Stimulated activated CD4-positive, alpha-beta T cell treated with anti-CD3 and anti-CD28 coated beads, Interleukin-2, amount 100 ng/mL, for 4 hours (primary cell): ENCODE measurements at regions not wholly inside any gene's neighbourhood (a gene's known extent, or its start where the extent isn't known, plus 50 kb on each side); places are given as distances from the start of the nearest gene placed in this dataset.
"Not testable (repeated sequence)": the region's sequence is repeated elsewhere in the genome, so short reads cannot be mapped to it uniquely, and the experiment has no call there.

Experiments used
- DNase-seq: peaks from one replicate; pipeline ENCODE4 v3.0.0-alpha.2; 2020; ENCODE audit warnings: low read depth

- DNase-seq: no peak
Observed at GRCh38 chr9:18032636-18033035, 441.3 kb upstream of the ADAMTSL1 start.

GRCh38 chr9:18036422-18037187 is 437.3 kb upstream of the ADAMTSL1 start:
- DNase-seq: no peak

DNA sequence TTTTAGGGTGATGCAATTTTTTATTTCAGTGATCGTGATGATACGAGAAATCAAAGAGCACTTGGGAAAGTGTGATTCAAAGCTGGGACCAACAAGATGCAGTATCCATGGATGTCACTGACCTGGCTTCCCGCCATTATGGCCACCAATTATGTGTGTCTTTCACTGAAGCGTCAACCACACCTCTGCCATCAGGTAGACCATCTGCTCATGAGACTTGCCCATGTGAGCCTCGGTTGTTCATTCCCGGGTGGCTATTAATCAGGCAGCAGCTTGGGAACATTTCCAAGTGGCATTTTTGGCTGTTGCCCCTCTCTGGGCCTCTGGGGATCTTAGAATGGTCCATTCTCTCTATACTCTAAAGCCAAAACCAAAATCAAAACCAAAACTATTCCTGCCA is 436.0 kb upstream of the ADAMTSL1 start:
- DNase-seq: no peak

DNA sequence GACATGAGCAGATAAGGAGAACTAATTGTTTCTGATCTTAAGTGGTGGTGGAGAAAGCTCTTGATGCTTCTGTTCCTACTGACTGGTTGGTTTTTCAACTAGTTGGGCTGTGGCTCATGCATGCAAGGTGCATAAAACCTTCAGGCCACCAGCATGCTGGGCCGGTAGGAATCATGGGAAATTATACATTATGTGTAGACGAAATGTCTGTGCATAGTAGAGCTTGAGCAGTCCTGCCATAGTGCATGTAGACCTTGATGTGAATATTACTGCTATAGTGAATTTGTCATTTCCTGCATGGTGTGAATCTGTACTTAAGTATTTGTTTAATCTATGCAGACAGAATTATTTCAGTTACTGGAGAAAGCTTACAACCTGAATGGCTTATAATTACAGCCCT is 433.6 kb upstream of the ADAMTSL1 start:
- no peak for DNase-seq

GRCh38 chr9:18043978-18044377 is 430.0 kb upstream of the ADAMTSL1 start:
- DNase-seq: no peak

- no peak for DNase-seq
Observed at GRCh38 chr9:18045326-18045725, 428.6 kb upstream of the ADAMTSL1 start.

DNA sequence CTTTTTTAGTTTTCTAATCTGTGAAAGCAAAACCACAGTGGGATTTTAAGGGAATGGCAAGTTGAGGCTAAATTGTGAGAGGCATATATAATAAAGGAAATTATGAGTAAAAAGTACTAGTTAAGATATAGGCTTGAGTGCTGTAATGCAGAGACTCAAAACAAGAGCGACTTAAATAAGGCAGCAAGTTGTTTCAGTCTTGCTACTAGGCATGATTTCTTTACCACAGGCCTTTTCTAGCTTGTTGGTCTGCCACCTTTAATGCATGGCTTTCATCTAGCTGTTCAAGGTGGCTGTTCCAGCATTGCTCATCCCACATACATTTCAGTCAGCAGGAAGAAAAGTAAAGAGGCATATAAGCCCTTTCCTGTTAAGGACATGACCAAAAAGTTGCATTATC is 427.9 kb upstream of the ADAMTSL1 start:
- DNase-seq: no peak

GRCh38 chr9:18051638-18052037 is 422.3 kb upstream of the ADAMTSL1 start:
- DNase-seq: no peak

DNA sequence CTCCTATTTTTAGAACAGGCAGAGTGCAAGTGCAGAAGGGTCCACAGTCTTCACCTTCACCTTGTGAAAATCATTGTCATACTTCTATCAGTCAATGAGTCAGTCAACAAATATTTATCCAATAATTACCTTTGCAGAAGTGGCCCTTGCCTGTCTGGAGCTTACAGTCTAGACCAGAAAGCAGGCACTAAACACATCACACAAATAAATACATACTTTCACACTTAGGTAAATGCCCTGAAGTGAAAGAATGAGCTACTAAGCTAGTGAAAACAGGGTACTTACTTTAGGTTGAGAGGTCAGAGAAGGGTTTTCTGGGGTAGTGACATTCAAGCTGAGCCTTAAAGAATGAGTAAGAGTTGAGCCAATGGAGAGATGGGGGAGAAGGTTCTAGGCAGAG is 421.9 kb upstream of the ADAMTSL1 start:
- DNase-seq: no peak

DNA sequence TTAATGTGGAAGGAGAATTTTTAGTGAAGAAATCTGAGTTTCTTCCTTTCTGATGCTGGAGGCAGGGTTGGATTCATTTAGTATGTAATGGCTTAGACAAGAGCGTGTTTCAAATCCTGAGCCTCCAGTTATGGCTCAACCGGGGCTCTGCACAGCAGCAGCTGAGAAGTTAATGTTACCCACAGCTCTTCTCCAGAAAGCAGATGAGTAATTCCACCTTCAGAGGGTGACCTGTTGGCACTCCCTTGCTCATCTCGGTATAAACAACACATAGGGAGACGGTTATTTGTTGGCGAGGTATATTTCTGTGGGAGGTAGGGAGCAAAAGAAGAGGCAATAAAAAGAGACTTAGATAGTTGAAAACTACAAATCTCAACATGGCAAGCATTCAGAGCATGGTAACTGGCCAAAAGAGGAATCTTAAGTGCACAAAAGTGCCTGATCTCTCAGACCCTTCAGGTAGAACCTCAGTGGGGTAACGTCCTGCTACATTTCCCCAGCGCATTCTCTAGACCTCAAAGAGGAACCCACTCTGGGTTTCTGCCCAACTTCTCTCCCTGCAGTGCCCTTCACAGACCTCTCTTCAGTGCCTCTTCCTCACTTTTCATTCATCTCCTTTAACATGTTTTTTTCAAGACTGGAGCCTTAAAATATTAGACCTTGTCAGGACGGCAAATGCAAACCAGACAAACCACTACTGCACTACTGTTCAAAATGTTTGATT is 417.5 kb upstream of the ADAMTSL1 start:
- no peak for DNase-seq

- DNase-seq: no peak
Observed at GRCh38 chr9:18056993-18057369, 417.0 kb upstream of the ADAMTSL1 start.

DNA sequence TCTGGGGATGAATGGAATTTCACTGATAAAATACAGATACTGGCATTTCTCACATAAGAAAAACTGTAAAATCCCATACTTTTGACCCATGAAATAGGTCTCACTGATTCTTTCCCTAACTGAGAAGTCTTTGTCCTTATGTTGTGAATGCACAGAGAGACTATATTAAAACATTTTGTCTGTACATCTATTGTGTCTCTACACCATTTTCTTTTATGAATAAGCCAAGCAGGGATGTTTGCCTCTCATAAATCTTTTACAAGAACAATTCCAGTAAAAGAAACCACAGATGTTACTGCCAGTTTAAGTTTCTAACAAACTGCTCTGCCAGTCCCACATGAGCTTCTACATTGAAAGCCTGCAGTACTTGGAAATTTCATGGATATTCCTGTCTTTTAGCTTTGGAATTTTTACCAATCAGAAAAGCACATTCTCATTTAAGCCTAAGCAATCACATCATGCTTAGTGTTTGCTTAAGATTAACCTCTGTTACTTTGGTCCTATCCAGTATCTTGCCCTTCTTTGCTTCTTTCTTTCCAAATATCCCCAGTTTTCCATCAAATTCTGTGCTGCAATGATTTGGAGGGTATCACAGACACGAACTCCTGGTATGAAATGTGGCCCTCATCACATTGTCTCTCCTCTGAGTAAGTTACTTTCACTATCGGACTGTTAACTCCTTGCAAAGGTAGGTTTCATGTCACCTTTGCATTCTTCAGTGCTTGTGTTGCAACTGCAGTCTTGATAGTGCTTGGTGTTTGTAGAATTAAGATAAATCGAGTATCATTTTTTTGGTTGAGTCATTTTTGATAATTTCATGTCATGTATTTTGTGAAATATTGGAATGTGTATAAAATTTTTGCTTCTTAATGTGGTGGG is 415.1 kb upstream of the ADAMTSL1 start:
- DNase-seq: no peak

- no peak for DNase-seq
Observed at GRCh38 chr9:18059447-18059846, 414.5 kb upstream of the ADAMTSL1 start.

DNA sequence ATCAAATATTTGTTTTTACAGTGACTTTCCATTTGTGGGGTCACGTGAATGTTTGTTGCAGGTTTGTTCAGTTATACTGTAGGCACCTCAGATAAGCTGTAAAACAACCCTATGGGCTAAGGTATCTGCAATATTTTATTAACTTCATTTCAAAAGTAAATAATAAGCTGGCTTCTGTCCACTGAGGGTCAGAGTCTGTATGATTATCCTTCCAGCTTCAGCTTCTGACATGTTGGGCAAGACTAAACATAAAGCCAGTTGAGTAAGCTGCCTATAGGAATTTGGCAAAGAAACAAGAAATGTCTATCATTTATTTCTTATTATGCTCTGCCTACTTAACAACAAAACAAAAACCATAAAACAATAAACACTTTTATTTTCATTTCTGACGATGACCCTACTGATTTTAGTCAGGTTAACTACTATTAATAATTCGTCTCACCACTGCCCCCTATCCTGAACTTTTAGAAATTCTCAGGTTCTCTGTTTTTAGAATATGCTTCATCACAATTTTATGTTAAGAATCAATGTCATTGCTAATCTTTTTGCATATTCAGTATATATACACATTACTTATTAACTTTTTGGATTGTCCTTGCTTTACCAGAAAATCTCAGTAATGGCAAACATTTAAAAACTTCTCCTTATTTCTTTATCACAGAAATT is 413.6 kb upstream of the ADAMTSL1 start:
- no peak for DNase-seq

DNA sequence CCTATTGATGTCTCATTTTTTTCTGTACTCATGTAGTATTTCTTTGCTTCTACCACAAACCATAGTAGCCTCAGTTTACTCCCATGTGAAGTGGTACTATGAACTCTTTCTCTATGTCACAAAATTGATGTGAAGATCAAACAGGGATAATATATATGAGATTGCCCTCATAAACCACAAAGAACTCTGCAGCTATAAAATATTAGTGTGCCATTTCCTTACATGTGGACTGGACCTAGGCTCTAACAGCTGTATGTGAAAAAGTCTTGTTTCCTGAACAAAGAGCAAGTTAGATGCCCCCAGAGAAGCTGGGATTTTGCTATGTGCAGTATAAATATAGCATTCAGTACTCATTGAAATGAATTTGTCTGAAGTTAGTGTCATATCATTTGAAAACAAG is 412.6 kb upstream of the ADAMTSL1 start:
- no peak for DNase-seq

- no peak for DNase-seq
Observed at GRCh38 chr9:18061856-18062255, 412.1 kb upstream of the ADAMTSL1 start.

DNA sequence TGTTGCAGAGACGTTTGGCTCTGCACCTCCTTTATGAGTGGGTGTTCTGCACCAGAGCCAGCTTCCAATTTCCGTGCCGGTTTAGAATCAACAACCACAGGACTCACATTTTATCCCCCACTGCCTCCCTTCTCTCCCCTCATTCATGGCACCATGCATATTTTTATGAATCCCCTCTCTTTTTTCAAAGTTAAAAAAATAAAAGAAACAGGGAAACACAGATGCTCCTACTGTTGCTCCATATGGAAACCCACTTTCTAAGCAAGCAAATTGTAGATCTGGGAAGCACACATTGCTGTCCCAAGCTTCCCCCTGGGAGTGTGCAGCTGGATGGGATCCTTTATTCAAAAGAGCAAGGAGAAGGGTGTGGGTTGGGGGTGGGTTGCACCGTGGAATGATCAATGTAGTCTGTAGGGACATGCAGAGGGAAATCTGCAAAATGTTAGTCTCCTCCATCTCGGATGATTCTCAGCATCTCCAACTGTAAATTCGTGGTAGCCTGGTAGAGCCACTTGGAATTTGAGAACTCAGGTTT is 410.0 kb upstream of the ADAMTSL1 start:
- DNase-seq: no peak

DNA sequence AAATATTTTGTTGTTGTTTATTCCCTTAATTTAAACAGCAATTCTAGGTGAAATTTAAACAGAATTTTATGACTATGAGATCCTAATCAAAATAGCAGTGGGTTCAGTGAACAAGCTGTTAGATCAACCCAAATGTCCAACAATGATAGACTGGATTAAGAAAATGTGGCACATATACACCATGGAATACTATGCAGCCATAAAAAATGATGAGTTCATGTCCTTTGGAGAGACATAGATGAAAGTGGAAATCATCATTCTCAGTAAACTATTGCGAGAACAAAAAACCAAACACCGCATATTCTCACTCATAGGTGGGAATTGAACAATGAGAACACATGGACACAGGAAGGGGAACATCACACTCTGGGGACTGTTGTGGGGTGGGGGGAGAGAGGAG is 407.3 kb upstream of the ADAMTSL1 start:
- DNase-seq: not testable (repeated sequence)

GRCh38 chr9:18067548-18068120 is 406.3 kb upstream of the ADAMTSL1 start:
- DNase-seq: no peak

DNA sequence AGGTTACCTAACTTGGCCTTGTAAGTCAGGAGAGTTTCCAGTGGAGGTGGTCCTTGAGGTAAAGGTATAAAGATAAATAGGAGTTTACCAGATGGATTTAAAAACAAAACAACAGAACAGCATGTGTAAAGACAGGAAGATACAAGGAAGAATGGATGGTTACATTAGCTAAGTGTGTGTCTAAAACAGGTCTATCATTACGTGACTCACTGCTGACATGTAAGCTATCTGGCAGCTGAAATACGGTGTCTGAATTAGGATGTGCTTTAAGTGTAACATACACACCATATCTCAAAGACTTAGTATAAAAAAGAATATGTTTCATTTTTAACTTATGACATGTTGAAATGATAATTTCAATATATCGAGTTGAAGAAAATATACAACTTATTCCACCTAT is 405.1 kb upstream of the ADAMTSL1 start:
- DNase-seq: no peak

GRCh38 chr9:18071651-18072060 is 402.3 kb upstream of the ADAMTSL1 start:
- no peak for DNase-seq

DNA sequence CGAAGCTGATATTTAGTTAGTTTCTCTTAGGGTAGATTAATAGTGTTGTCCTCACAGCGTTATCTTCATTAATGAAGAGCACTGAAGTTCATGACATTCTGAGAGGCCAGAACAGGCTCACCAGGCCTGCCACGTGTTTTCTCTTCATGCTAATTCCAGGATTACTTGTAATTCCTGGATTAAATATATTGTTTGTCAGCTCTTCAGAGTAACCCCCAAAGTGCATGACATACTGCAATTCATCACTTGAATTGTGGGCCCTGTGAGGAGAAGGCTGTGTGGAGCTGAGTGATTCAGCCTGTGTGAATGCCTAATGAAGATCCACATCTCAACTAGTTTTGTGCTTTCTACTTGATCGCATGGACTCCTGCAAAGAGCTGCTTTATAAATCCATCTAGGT is 401.0 kb upstream of the ADAMTSL1 start:
- DNase-seq: no peak
